GM19452 (cell line): ENCODE measurements at regions not wholly inside any gene's neighbourhood (a gene's known extent, or its start where the extent isn't known, plus 50 kb on each side); places are given as distances from the start of the nearest gene placed in this dataset.

Experiments used
- ATAC-seq: cut with Tn5 transposase; IDR thresholded peaks from one replicate; pipeline ENCODE4 v1.9.1; 2021; ENCODE audit not compliant: unreplicated experiment

GRCh38 chrY:12981074-12981473 is 76.4 kb downstream of the DDX3Y start:
- no peak for ATAC-seq

- no peak for ATAC-seq
Measured at GRCh38 chrY:12982249-12982829, 77.7 kb downstream of the DDX3Y start.

DNA sequence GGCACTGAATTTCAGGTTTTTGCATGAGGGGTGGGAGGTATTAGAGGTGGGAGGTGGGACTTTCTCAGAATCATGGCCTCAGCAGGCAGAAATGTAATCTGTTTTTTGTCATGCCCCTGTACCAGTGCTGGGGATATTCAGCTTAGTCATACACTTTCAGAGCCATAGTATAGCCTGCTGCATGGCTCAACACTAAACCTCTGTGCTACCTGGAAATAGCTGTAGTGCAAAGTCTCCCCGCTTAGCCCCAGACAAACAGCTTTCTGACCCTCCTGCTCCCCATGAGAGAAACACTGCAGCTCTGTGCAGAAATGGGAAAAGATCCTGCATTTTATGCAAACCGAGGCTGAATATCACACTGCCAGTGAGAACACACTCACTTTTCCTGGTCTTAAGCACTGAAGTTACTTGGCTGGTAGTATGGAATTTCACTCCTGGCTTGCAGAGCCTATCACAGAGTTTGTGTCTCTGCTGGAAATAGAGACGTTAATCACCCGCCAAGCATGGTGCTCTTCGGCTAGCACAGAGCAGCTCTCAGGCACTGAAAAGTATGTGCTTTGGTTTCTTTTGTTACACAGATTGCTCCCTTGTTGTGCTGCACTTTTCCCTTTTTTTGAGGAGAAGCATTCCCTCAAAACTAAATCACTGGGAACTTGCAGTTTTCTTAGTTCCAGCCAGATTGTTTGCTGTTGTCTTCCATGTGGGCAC is 80.1 kb downstream of the DDX3Y start:
- no peak for ATAC-seq

- no peak for ATAC-seq
Measured at GRCh38 chrY:13017493-13017892, 112.8 kb downstream of the DDX3Y start.

DNA sequence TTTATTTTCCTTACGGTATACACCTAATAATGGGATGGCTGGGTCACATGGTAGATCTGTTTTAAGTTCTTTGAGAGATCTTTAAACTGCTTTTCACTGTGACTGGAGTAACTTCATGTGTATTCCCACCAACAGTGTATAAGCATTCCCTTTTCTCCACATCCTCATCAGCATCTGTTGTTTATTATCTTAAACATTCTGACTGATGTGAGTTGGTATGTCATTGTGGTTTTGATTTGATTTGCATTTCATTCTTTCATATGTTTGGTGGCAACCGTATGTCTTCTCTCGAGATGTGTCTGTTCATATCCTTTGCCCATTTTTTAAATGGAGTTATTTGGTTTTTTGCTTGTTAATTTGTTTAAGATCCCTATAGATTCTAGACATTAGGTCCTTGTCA is 114.8 kb downstream of the DDX3Y start:
- no peak for ATAC-seq

GRCh38 chrY:13020839-13021238 is 116.2 kb downstream of the DDX3Y start:
- no peak for ATAC-seq

GRCh38 chrY:13023607-13024006 is 118.9 kb downstream of the DDX3Y start:
- ATAC-seq: no peak

- ATAC-seq: no peak
Measured at GRCh38 chrY:13024447-13024846, 119.8 kb downstream of the DDX3Y start.

DNA sequence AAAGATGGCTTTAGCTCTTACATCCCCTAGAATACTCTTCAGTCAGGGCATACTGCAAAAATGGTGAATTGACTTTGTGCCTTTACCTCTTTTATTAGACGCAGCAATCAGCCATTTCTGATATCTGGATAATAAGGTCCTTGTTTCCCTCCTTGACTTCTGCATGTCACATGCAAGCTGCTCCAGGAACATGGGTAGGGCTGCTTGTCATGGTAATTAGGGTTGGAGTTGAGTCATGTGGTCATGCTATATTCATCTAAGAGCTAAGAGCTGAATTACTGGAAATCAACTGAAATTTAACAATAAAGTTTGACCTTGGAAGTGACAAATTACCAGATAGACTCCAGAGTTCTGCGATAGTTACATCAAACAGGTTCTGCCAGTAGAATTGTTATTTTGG is 122.2 kb downstream of the DDX3Y start:
- ATAC-seq: no peak

DNA sequence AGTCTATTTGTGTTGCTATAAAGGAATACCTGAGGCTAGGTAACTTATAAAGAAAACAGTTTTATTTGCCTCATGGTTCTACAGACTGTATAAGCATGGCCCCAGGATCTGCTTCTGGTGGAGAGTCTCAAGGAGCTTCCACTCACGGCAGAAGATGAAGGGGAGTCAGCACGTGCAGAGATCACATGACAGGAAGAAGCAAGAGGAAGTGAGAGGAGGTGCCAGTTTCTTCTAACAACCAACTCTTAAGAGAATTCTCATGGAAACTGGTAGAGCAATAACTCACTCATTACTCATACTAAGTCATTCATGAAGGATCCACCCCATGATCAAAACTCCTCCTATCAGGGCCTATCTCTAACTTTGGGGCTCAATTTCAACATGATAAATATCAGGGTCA is 135.6 kb downstream of the DDX3Y start:
- no peak for ATAC-seq

- ATAC-seq: no peak
Measured at GRCh38 chrY:13053501-13053900, 148.8 kb downstream of the DDX3Y start.

DNA sequence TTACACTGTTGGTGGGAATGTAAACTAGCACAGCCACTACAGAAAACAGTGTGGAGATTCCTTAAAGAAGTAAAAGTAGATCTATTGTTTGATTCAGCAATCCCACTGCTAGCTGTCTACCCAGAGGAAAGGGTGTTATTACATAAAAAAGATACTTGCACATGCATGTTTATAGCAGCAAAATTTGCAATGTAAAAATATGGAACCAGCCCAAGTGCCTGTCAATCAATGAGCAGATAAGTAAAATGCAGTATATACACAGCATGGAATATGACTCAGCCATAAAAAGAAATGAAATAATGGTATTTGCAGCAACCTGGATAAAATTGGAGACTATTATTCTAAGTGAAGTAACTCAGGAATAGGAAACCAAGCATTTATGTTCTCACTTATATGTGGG is 161.7 kb downstream of the DDX3Y start:
- no peak for ATAC-seq

DNA sequence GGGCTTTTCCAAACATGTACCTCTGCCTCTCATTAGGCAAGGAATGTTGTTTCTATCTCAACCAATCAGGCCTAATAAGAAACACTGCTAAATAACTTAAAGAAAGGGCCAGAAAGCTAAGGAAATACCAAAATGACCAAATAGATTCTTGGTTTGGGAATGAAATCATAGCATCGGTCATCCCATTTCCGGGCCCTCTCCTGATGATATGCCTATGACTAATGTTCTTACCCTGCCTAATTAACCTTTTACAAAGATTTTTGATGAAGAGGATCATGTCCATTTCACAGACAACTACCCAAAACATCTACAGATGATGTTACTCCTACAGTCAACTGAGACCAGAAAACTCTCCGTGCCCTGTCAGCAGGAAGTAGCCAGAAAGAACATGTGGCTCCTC is 164.0 kb downstream of the DDX3Y start:
- no peak for ATAC-seq

GRCh38 chrY:13069111-13069510 is 164.4 kb downstream of the DDX3Y start:
- no peak for ATAC-seq

DNA sequence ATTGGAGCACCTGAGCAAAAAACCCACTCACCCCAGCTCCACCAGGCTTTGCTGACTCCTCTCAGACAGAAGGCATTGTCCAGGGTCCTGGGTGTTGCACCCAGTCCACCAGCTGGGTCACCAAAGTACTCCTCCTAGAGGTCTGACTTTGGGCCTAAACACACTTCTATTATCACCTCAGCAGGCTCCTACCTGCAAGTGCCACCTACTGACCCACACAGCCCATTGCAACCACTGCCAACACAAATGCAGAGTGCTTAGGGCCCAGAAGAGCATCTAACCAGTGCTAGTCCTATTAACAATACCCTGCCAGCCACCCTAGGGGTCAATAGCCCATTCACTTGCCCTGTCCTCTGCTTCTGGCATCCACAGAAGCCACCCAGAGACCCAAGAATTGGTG is 178.1 kb downstream of the DDX3Y start:
- ATAC-seq: no peak

DNA sequence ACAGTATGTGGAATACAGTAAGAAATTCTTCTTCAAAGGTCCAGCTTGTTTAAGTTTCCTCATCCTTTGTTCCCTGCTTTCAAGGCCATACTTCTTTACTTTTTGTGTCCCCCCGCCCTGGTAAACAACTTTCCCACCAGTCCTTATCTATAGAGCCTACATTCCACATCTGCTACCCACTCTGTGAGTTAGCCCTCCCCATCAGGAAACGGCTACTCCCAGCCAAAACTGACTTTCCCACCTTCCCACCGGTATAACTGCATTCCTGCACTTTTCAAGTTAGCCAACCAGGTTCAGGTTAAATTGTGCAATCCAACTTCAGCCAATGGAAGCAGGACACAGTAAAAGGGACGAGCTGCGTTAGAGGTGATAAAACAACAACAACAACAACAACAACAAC is 186.9 kb downstream of the DDX3Y start:
- ATAC-seq: no peak

DNA sequence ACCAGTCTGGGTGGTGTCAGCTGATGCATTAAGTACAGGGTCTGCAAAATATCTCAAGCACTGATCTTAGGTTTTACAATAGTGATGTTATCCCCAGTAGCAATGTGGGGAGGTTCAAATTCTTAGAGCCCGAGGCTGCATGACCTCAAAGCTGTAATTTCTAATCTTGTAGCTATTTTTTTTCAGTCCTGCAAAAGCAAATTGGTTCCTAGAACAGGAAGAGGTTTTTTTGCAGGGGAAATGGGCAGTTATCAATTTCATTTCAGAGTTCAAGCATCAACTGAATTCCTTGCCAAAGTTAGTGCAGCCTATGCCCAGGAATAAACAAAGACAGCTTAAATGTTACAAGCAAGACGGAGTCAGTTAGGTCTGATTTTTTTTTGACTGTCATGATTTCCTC is 188.3 kb downstream of the DDX3Y start:
- ATAC-seq: no peak

DNA sequence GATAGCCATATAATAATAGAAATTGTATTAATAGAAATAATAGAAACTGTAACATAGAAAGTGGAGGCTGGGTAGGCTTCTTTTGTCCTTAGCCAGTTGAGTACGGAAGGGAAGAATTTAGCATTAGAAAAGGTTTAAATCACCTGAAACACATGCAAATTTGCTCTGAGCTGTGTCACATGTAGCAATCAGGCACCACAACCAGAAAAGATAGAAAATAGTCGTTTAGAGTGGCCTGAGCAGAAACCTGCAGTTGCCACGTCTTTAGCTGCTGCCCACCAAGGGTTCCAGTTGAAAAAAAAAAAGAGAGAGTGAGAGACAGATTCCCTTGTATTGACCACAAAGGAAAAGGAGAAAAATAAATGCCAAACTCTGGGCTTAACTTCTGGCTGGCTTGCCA is 188.8 kb downstream of the DDX3Y start:
- no peak for ATAC-seq

- no peak for ATAC-seq
Measured at GRCh38 chrY:13094411-13094810, 189.7 kb downstream of the DDX3Y start.

- ATAC-seq: no peak
Measured at GRCh38 chrY:13094904-13095600, 190.4 kb downstream of the DDX3Y start.

DNA sequence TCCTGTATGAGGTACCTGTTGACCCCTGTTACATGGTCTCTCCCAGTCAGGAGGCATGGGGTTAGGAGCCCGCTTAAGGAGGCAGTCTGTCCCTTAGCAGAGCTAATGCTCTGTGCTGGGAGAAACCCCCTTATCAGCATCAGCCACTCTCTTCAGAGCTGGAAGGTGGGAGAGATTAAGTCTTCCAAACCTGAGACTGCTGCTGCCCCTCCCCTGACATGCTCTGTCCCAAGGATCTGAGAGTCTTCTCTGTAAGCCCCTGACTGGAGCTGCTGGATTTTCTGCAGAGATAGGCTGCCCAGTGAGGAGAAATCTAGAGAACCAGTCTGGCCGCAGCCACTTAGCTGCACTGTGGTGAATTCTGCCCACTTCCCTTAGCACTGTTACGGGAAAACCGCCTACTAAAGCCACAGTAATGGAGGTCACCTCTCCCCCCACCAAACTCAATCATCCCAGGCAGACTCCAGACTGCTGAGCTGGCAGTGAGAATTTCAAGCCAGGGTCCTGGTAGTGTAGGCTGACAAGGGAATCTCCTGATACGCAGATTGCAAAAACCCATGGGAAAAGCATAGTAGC is 222.3 kb downstream of the DDX3Y start:
- ATAC-seq: peak; percentile 91

DNA sequence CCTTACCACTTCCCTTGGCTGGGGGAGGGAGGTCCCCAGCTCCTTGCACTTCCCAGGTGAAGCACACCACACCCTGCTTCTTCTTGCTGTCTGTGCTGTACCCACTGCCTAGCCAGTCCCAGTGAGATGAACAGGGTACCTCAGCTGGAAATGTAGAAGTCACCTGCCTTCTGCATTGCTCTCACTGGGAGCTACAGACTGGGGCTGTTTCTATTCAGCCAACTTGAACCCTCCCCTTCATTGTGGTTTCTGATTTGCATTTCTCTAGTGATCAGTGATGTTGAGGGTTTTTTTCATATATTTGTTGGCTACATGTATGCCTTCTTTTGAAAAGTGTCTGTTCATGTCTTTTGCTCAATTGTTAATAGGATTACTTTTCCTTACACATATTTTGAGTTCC is 222.8 kb downstream of the DDX3Y start:
- ATAC-seq: peak; percentile 75
